Spinal cord (tissue), 9 donors: ENCODE measurements at regions not wholly inside any gene's neighbourhood (a gene's known extent, or its start where the extent isn't known, plus 50 kb on each side); places are given as distances from the start of the nearest gene placed in this dataset.

ENCODE experiments used
- DNase-seq, 6 donors: peaks; one replicate each; pipeline versions ENCODE4 v3.0.0 to v3.0.0-alpha.2; 2013 to 2015; ENCODE audit warnings: low spot score in 6 of 6, low read depth in 4 of 6
- H3K27ac ChIP-seq: one replicate; pipeline ENCODE4 v1.5.1; 2013; ENCODE audit warnings: low read depth, low read length, control low read depth
- H3K27me3 ChIP-seq: one replicate; pipeline ENCODE4 v1.6.1; 2013; ENCODE audit warnings: low read length; ENCODE audit not compliant: control insufficient read depth, insufficient read depth
- H3K36me3 ChIP-seq: one replicate; pipeline ENCODE4 v1.6.1; 2013; ENCODE audit warnings: low read length; ENCODE audit not compliant: control insufficient read depth, insufficient read depth
- H3K4me1 ChIP-seq: one replicate; pipeline ENCODE4 v1.6.1; 2013; ENCODE audit warnings: low read length; ENCODE audit not compliant: control insufficient read depth, insufficient read depth
- H3K4me3 ChIP-seq: one replicate; pipeline ENCODE4 v1.5.1; 2013; ENCODE audit warnings: low read depth, low read length, control low read depth
- H3K9me3 ChIP-seq: one replicate; pipeline ENCODE4 v1.6.1; 2013; ENCODE audit warnings: low read length; ENCODE audit not compliant: control insufficient read depth, insufficient read depth
- WGBS: methylation state at CpG from one replicate; pipeline ENCODE4 v1.1.5; 2013; ENCODE audit warnings: missing lambda C conversion rate; ENCODE audit not compliant: insufficient coverage; 5-methylcytosine and 5-hydroxymethylcytosine counted together
- donor health status: healthy.

GRCh38 chrX:148316446-148316845 is 184.0 kb upstream of the AFF2 start:
- Histone ChIP-seq H3K36me3 (no peaks in the 10 kb centered on the region), H3K4me3 (no peak overlapping the region), H3K27ac (no peak overlapping the region), H3K27me3 (no peaks in the 10 kb centered on the region), H3K9me3 (no peaks in the 10 kb centered on the region), H3K4me1 (no peaks in the 10 kb centered on the region)
- no CpG with 5 or more reads among the region's 1 CpG for WGBS
- no peak for DNase-seq

DNA sequence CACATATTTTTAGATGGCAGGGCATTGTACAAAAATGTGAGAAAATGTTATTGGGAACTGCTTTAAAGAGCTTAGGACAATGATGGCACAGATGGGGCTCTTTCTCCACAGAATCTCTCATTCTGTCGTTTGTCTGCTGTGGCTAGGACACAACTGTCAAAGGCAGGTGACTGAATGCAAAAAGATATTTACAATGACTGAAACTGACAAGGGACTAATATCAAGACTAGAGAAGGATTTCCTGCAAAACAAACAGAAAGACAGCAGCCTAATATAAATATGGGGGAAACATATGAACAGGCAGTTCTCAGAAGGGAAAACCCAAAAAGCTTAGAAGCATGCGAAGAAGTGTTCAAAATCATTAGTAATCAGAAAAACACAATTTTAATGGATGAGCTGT is 177.5 kb upstream of the AFF2 start:
- no CpG with 5 or more reads among the region's 2 CpGs for whole genome bisulfite sequencing
- no peak for DNase-seq
- H3K9me3 ChIP-seq = peaks cover 1% of the 10 kb centered on the region
- no peaks in the 10 kb centered on the region for H3K36me3 ChIP-seq
- H3K27me3 ChIP-seq = no peaks in the 10 kb centered on the region
- no peak overlapping the region for H3K27ac ChIP-seq
- H3K4me1 ChIP-seq = no peaks in the 10 kb centered on the region
- no peak overlapping the region for H3K4me3 ChIP-seq

DNA sequence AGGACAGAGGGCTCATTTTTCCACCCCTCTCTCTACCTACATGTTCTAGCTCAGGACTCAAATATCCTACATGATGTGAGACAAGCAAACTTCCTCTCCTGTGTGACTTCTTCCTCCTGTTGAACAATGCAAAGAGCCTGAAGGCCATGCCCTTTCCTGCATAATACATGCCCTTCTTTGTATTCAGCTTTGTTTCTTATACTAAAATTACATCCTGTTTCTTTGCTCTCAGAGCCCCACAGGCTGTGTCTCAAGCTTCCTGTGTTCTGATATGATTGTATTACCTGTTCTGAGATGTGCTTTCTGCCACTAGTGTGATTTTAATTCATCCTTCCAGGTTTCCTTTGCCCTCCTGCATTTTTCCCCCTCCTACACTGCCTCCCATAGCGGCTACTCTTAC is 166.4 kb upstream of the AFF2 start:
- DNase-seq = no peak
- no peak overlapping the region for H3K27ac ChIP-seq
- no peaks in the 10 kb centered on the region for H3K4me1 ChIP-seq
- H3K36me3 ChIP-seq = no peaks in the 10 kb centered on the region
- H3K9me3 ChIP-seq = no peaks in the 10 kb centered on the region
- H3K27me3 ChIP-seq = no peaks in the 10 kb centered on the region
- WGBS = no CpG with 5 or more reads among the region's 1 CpG
- no peak overlapping the region for H3K4me3 ChIP-seq

- 78% methylated on average over 4 of the region's 4 CpGs for WGBS
- no peaks in the 10 kb centered on the region for H3K4me1 ChIP-seq
- H3K4me3 ChIP-seq = no peak overlapping the region
- no peaks in the 10 kb centered on the region for H3K36me3 ChIP-seq
- no peaks in the 10 kb centered on the region for H3K9me3 ChIP-seq
- no peak for DNase-seq
- H3K27me3 ChIP-seq = no peaks in the 10 kb centered on the region
- H3K27ac ChIP-seq = no peak overlapping the region
Measured at GRCh38 chrX:148337873-148338272, 162.5 kb upstream of the AFF2 start.

DNA sequence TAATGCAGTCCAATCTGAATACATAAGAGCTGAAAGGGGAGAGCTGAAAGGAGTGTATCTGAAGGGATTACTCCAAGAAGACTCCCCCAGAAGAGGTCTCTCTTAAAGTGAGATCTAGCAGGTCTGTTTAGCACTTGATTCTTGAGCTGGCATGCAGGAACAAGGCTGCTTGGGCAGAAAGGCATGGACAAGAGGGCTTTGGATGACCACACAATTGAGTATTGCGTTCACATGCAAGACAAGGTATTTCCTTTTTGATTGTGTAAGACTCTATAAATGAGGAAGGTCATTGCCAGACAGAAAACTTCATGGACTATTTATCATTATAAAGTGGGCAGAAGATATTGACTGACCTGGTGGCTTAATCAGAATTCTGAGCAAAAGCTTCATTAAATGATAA is 145.5 kb upstream of the AFF2 start:
- Histone ChIP-seq H3K9me3 (no peaks in the 10 kb centered on the region), H3K27me3 (no peaks in the 10 kb centered on the region), H3K36me3 (no peaks in the 10 kb centered on the region), H3K27ac (no peak overlapping the region), H3K4me1 (no peaks in the 10 kb centered on the region), H3K4me3 (no peak overlapping the region)
- DNase-seq = no peak
- no CpG with 5 or more reads among the region's 1 CpG for WGBS

DNA sequence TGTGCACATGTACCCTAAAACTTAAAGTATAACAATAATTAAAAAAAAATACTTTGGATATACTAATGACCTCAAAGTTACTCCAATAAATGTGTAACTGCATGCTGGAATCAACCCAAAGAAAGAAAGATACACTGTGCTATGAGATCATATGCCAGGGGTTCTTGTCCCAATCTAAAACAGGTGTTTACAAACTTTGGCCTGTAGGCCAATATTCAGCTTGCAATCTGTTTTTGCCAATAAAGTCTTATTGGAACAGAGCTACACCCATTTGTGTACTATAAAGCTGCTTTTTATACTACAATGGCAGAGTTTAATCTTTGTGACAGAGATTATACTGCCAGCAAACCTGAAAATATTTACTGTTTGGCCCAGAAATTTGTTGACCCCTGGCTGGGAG is 138.8 kb upstream of the AFF2 start:
- Histone ChIP-seq H3K36me3 (no peaks in the 10 kb centered on the region), H3K4me3 (no peak overlapping the region), H3K27me3 (no peaks in the 10 kb centered on the region), H3K9me3 (no peaks in the 10 kb centered on the region), H3K27ac (no peak overlapping the region), H3K4me1 (no peaks in the 10 kb centered on the region)
- no peak for DNase-seq

DNA sequence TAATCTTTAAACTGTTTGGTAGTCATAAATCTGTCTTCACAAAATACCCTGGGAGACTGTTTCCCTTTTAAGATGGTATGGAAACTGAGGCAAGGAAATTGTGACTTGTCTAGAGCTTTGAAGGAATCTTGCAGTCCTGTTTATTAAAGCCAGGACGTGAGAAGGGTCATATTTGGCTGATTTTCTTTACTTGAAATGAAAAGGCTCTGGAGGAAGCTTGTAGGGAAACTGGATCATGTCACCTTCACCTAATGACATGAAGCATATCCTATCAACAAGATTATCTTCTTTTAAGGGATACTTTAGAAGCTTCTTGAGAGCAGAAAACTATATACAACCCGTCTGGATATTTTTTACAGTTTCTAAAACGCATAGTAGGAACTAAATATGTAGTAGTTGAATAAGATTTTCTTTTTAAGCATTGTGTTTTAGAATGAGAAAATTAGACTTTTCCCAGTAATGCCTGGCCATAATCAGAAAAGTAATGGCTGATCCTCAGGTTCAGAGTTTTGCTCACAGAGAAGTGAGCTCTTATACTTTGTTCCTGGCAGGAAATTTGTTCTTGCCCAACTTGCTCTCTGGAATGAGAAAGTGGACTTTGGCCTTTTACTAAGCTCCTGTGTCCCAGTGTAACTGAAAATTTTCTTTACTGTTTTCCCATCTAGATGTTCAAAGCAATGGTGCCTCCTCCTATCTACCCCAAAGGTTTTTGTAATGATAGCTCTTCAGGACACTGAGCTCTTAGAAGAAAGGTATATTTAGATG is 136.8 kb upstream of the AFF2 start:
- Histone ChIP-seq H3K9me3 (no peaks in the 10 kb centered on the region), H3K4me3 (no peak overlapping the region), H3K4me1 (no peaks in the 10 kb centered on the region), H3K27me3 (no peaks in the 10 kb centered on the region), H3K36me3 (no peaks in the 10 kb centered on the region), H3K27ac (no peak overlapping the region)
- no CpG with 5 or more reads among the region's 3 CpGs for WGBS
- no peak for DNase-seq

- DNase-seq = no peak
- Histone ChIP-seq H3K27ac (no peak overlapping the region), H3K9me3 (no peaks in the 10 kb centered on the region), H3K4me3 (no peak overlapping the region), H3K4me1 (no peaks in the 10 kb centered on the region), H3K27me3 (no peaks in the 10 kb centered on the region), H3K36me3 (no peaks in the 10 kb centered on the region)
- 60% methylated on average over 1 of the region's 2 CpGs for WGBS
Measured at GRCh38 chrX:148365233-148365632, 135.2 kb upstream of the AFF2 start.

DNA sequence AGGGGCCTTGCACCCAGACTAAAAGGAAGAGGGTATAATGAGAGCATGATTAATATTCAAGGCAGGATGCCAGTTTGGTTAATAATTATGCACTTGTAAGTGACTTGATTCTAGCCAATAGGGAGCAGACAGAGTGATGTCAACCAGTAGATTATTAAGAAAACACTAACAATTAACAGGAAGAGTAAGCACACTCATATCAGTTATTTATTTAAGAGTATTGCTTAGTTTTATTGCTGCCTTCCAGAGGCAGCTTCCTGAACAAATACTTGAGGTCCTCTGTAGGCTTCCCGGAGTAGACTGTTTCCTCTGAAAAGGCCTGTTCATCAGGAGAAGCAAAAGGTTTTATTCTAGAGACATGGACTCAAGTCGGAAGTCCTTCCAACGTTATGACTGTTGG is 129.1 kb upstream of the AFF2 start:
- no peaks in the 10 kb centered on the region for H3K36me3 ChIP-seq
- H3K4me3 ChIP-seq = no peak overlapping the region
- H3K27ac ChIP-seq = no peak overlapping the region
- H3K27me3 ChIP-seq = no peaks in the 10 kb centered on the region
- H3K9me3 ChIP-seq = no peaks in the 10 kb centered on the region
- 50% methylated on average over 1 of the region's 3 CpGs for WGBS
- H3K4me1 ChIP-seq = no peaks in the 10 kb centered on the region
- no peak for DNase-seq

DNA sequence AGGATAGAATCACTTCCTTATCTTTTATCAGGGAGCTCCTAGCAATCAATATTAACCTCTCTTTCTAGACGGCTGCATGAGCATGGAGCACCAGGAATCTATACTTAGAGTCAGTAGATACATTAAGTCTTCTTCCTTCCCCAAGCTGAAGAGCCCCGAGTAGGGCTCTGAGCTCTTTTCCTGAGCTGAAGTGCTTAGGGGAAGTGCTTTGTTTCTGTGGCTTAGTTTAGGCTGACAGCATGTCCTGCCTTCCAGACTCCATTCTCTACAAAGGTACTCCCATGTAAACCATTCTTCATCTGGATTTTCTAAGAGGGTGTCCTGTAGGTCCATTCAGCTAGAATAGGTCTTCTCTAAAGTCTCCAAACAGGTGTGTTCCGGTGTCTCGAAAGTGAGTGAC is 127.5 kb upstream of the AFF2 start:
- H3K27me3 ChIP-seq = no peaks in the 10 kb centered on the region
- no peaks in the 10 kb centered on the region for H3K9me3 ChIP-seq
- 100% methylated on average over 1 of the region's 4 CpGs for WGBS
- no peaks in the 10 kb centered on the region for H3K36me3 ChIP-seq
- H3K4me1 ChIP-seq = no peaks in the 10 kb centered on the region
- no peak overlapping the region for H3K27ac ChIP-seq
- H3K4me3 ChIP-seq = no peak overlapping the region
- DNase-seq = no peak
